UCSD-AML1 (cell line): ENCODE measurements at regions not wholly inside any gene's neighbourhood (a gene's known extent, or its start where the extent isn't known, plus 50 kb on each side); places are given as distances from the start of the nearest gene placed in this dataset.
"Not testable (repeated sequence)": the region's sequence is repeated elsewhere in the genome, so short reads cannot be mapped to it uniquely, and the experiment has no call there.

Experiments
- DNase-seq: peaks from one replicate; lab custom pipeline; 2025; ENCODE audit not compliant: unreplicated experiment; lab: John Stamatoyannopoulos, UW

GRCh38 chr10:34908481-34908880 is 93.4 kb upstream of the PARD3 start:
- DNase-seq, result no peak

GRCh38 chr10:34907743-34908430 is 92.8 kb upstream of the PARD3 start:
- DNase-seq, result no peak

GRCh38 chr10:34906067-34906965 is 91.2 kb upstream of the PARD3 start:
- peak; percentile 10 for DNase-seq

- no peak for DNase-seq
These were observed 90.3 kb upstream of the PARD3 start for GRCh38 chr10:34905200-34905927.

- no peak for DNase-seq
These were observed 89.1 kb upstream of the PARD3 start for GRCh38 chr10:34904191-34904590.

- no peak for DNase-seq
These were observed 84.1 kb upstream of the PARD3 start for GRCh38 chr10:34899161-34899560.

- DNase-seq, result no peak
These were observed 80.9 kb upstream of the PARD3 start for GRCh38 chr10:34895977-34896376.

GRCh38 chr10:34895046-34895445 is 80.0 kb upstream of the PARD3 start:
- DNase-seq, result not testable (repeated sequence)

GRCh38 chr10:34892521-34892920 is 77.4 kb upstream of the PARD3 start:
- not testable (repeated sequence) for DNase-seq

GRCh38 chr10:34890939-34891338 is 75.8 kb upstream of the PARD3 start:
- no peak for DNase-seq

- no peak for DNase-seq
These were observed 74.1 kb upstream of the PARD3 start for GRCh38 chr10:34889004-34889869.

- no peak for DNase-seq
These were observed 72.0 kb upstream of the PARD3 start for GRCh38 chr10:34886906-34887642.

- no peak for DNase-seq
These were observed 70.8 kb upstream of the PARD3 start for GRCh38 chr10:34885898-34886297.

GRCh38 chr10:34885011-34885410 is 69.9 kb upstream of the PARD3 start:
- DNase-seq, result no peak

- no peak for DNase-seq
These were observed 69.3 kb upstream of the PARD3 start for GRCh38 chr10:34884272-34884952.

GRCh38 chr10:34880817-34881216 is 65.7 kb upstream of the PARD3 start:
- no peak for DNase-seq

- not testable (repeated sequence) for DNase-seq
These were observed 63.6 kb upstream of the PARD3 start for GRCh38 chr10:34878651-34879050.

- DNase-seq, result no peak
These were observed 60.0 kb upstream of the PARD3 start for GRCh38 chr10:34875061-34875460.

- no peak for DNase-seq
These were observed 57.7 kb upstream of the PARD3 start for GRCh38 chr10:34872820-34873219.
